ENCODE measurements at regions not wholly inside any gene's neighbourhood (a gene's known extent, or its start where the extent isn't known, plus 50 kb on each side); places are given as distances from the start of the nearest gene placed in this dataset.
A peak's percentile ranks its signal among the peaks of the same experiment; 100 is the strongest.

GRCh38 chr19:28486473-28486872, 726.5 kb downstream of the UQCRFS1 start:
- no peak for DNase-seq (ENCODE audit: low read depth in 2 of 2)

GRCh38 chr19:28485292-28485691, 727.7 kb downstream of the UQCRFS1 start:
- DNase-seq (ENCODE audit: low read depth in 2 of 2): no peak

GRCh38 chr19:28483197-28483596, 729.8 kb downstream of the UQCRFS1 start:
- DNase-seq (ENCODE audit: low read depth in 2 of 2): no peak

- DNase-seq (ENCODE audit: low read depth in 2 of 2): no peak
Observed at GRCh38 chr19:28482221-28482620, 730.7 kb downstream of the UQCRFS1 start.

GRCh38 chr19:28481674-28482073, 731.3 kb downstream of the UQCRFS1 start:
- DNase-seq (ENCODE audit: low read depth in 2 of 2): no peak

GRCh38 chr19:28475525-28475924, 737.4 kb downstream of the UQCRFS1 start:
- DNase-seq (ENCODE audit: low read depth in 2 of 2): no peak

- DNase-seq (ENCODE audit: low read depth in 2 of 2): no peak
Observed at GRCh38 chr19:28472843-28473242, 740.1 kb downstream of the UQCRFS1 start.

- DNase-seq (ENCODE audit: low read depth in 2 of 2): no peak
Observed at GRCh38 chr19:28471731-28472510, 741.0 kb downstream of the UQCRFS1 start.

GRCh38 chr19:28469544-28469943, 743.4 kb downstream of the UQCRFS1 start:
- DNase-seq (ENCODE audit: low read depth in 2 of 2): no peak

- DNase-seq (ENCODE audit: low read depth in 2 of 2): peak in 1 of 2 donors; percentile 1
Observed at GRCh38 chr19:28468701-28469459, 744.1 kb downstream of the UQCRFS1 start.

- DNase-seq (ENCODE audit: low read depth in 2 of 2): peak; percentile 9 to 20
Observed at GRCh38 chr19:28466107-28467045, 746.6 kb downstream of the UQCRFS1 start.

GRCh38 chr19:28465371-28466086, 747.4 kb downstream of the UQCRFS1 start:
- DNase-seq (ENCODE audit: low read depth in 2 of 2): no peak

- DNase-seq (ENCODE audit: low read depth in 2 of 2): no peak
Observed at GRCh38 chr19:28463493-28464053, 749.4 kb downstream of the UQCRFS1 start.

- DNase-seq (ENCODE audit: low read depth in 2 of 2): no peak
Observed at GRCh38 chr19:28457620-28458019, 755.3 kb downstream of the UQCRFS1 start.

GRCh38 chr19:28456708-28457320, 756.1 kb downstream of the UQCRFS1 start:
- no peak for DNase-seq (ENCODE audit: low read depth in 2 of 2)

GRCh38 chr19:28456252-28456651, 756.7 kb downstream of the UQCRFS1 start:
- DNase-seq (ENCODE audit: low read depth in 2 of 2): no peak

GRCh38 chr19:28454083-28454482, 758.9 kb downstream of the UQCRFS1 start:
- DNase-seq (ENCODE audit: low read depth in 2 of 2): no peak

- DNase-seq (ENCODE audit: low read depth in 2 of 2): no peak
Observed at GRCh38 chr19:28453420-28453819, 759.5 kb downstream of the UQCRFS1 start.

- no peak for DNase-seq (ENCODE audit: low read depth in 2 of 2)
Observed at GRCh38 chr19:28449803-28450202, 763.1 kb downstream of the UQCRFS1 start.

GRCh38 chr19:28446511-28446910, 766.4 kb downstream of the UQCRFS1 start:
- DNase-seq (ENCODE audit: low read depth in 2 of 2): no peak

- DNase-seq (ENCODE audit: low read depth in 2 of 2): no peak
Observed at GRCh38 chr19:28445826-28446225, 767.1 kb downstream of the UQCRFS1 start.
